Liver (tissue), 3 donors: ENCODE measurements at regions not wholly inside any gene's neighbourhood (a gene's known extent, or its start where the extent isn't known, plus 50 kb on each side); places are given as distances from the start of the nearest gene placed in this dataset.

ENCODE experiments used
- GABPA ChIP-seq, 2 donors: IDR thresholded peaks in 1 of 2; conservative IDR thresholded peaks in 1 of 2; 2 replicates each; pipeline ENCODE4 v1.6.1; 2016; ENCODE audit warnings: antibody characterized with exemption in 2 of 2, mild to moderate bottlenecking in 1 of 2, moderate library complexity in 1 of 2
- YY1 ChIP-seq: IDR thresholded peaks from 2 replicates; pipeline ENCODE4 v1.6.1; 2016; ENCODE audit warnings: antibody characterized with exemption, mild to moderate bottlenecking
- TF ChIP-seq, protein P1 (sequence below): fragments of 150-350 bp; IDR thresholded peaks from 2 replicates; pipeline ENCODE4 v1.5.1; 2017; ENCODE audit warnings: improper control_type of control experiment, low read depth, low read length; ENCODE audit not compliant: missing input control
- donor health status: healthy.
- donor health status: healthy.

DNA sequence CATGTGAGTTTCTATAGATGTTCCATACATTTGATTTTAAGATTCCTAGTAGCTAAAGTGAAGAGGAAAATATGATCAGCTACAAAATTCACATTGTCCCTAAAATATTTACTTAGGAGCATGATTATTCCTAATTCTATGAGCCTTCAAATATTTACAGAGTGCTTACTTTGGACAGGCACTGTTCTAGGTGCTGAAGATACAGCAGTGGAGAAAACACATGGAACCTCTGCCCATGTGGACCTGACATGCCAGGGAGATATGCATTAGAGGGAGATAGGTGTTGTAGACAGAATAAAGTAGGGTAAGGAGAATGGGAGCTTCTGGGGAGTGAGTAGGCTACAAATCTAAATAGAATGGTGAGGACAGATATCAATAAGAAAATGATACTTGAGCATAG is 62.6 kb upstream of the TACR1 start:
- TF ChIP-seq, protein P1, sequence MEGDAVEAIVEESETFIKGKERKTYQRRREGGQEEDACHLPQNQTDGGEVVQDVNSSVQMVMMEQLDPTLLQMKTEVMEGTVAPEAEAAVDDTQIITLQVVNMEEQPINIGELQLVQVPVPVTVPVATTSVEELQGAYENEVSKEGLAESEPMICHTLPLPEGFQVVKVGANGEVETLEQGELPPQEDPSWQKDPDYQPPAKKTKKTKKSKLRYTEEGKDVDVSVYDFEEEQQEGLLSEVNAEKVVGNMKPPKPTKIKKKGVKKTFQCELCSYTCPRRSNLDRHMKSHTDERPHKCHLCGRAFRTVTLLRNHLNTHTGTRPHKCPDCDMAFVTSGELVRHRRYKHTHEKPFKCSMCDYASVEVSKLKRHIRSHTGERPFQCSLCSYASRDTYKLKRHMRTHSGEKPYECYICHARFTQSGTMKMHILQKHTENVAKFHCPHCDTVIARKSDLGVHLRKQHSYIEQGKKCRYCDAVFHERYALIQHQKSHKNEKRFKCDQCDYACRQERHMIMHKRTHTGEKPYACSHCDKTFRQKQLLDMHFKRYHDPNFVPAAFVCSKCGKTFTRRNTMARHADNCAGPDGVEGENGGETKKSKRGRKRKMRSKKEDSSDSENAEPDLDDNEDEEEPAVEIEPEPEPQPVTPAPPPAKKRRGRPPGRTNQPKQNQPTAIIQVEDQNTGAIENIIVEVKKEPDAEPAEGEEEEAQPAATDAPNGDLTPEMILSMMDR = no peak
- TF ChIP-seq GABPA (IDR thresholded peaks at IDR 0.05 in 1 of 2, conservative IDR thresholded peaks at IDR 0.05 in 1 of 2) (no peak), YY1 (no peak)
